ENCODE measurements at regions not wholly inside any gene's neighbourhood (a gene's known extent, or its start where the extent isn't known, plus 50 kb on each side); places are given as distances from the start of the nearest gene placed in this dataset.

- Histone ChIP-seq H3K4me3 (no peak overlapping the region), H3K36me3 (no peaks in the 10 kb centered on the region), H3K4me1 (no peaks in the 10 kb centered on the region), H3K27me3 (no peaks in the 10 kb centered on the region), H3K9me3 (no peaks in the 10 kb centered on the region), H3K27ac (no peak overlapping the region)
- DNase-seq (ENCODE audit: low spot score in 2 of 2), result no peak
- TF ChIP-seq POLR2A (IDR thresholded peaks at IDR 0.05), result no peak
- TF ChIP-seq, protein P1, sequence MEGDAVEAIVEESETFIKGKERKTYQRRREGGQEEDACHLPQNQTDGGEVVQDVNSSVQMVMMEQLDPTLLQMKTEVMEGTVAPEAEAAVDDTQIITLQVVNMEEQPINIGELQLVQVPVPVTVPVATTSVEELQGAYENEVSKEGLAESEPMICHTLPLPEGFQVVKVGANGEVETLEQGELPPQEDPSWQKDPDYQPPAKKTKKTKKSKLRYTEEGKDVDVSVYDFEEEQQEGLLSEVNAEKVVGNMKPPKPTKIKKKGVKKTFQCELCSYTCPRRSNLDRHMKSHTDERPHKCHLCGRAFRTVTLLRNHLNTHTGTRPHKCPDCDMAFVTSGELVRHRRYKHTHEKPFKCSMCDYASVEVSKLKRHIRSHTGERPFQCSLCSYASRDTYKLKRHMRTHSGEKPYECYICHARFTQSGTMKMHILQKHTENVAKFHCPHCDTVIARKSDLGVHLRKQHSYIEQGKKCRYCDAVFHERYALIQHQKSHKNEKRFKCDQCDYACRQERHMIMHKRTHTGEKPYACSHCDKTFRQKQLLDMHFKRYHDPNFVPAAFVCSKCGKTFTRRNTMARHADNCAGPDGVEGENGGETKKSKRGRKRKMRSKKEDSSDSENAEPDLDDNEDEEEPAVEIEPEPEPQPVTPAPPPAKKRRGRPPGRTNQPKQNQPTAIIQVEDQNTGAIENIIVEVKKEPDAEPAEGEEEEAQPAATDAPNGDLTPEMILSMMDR (IDR thresholded peaks at IDR 0.05), result no peak
- TF ChIP-seq EP300 (IDR thresholded peaks at IDR 0.05), result no peak
- 68 to 70% methylated on average over 7 of the region's 7 CpGs for WGBS, 2 donors
These were observed 163.5 kb upstream of the POU3F3 start for GRCh38 chr2:104690255-104690984.

DNA sequence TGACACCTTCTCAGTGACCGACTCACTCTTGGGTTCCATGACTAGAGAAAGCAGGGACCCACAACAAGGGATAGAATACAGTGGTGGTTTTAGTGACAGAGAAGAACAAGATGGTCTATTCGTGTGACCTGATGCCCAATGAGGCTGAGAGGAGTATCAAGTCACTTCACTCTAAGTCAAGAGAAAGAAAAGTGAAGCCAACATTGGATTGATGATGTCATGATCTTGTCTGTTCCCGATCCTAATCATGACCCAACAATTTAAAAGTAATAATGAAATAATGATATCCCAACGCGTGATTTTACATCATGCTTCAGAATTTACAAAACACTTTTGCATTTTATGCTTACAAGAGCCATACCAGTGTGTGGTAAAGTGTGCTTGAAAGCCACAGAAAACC, 155.6 kb upstream of the POU3F3 start:
- H3K27me3 ChIP-seq, result no peaks in the 10 kb centered on the region
- no peak for TF ChIP-seq EP300 (IDR thresholded peaks at IDR 0.05)
- TF ChIP-seq, protein P1 (IDR thresholded peaks at IDR 0.05), result no peak
- no peak for TF ChIP-seq POLR2A (IDR thresholded peaks at IDR 0.05)
- no peak overlapping the region for H3K4me3 ChIP-seq
- DNase-seq (ENCODE audit: low spot score in 2 of 2), result no peak
- H3K27ac ChIP-seq, result no peak overlapping the region
- H3K9me3 ChIP-seq, result no peaks in the 10 kb centered on the region
- H3K4me1 ChIP-seq, result peaks cover 0 to 4% (median 0%) of the 10 kb centered on the region in 4 donors
- H3K36me3 ChIP-seq, result no peaks in the 10 kb centered on the region
- 71 to 76% methylated on average over 5 of the region's 5 CpGs for WGBS, 2 donors

GRCh38 chr2:104701411-104701911, 152.5 kb upstream of the POU3F3 start:
- WGBS, 2 donors, result 56 to 64% methylated on average over 19 of the region's 19 CpGs
- H3K4me3 ChIP-seq, result no peak overlapping the region
- no peak overlapping the region for H3K27ac ChIP-seq

GRCh38 chr2:104702031-104702850, 151.7 kb upstream of the POU3F3 start:
- H3K4me3 ChIP-seq, result no peak overlapping the region
- WGBS, 2 donors, result 25 to 34% methylated on average over 11 of the region's 11 CpGs
- no peak for DNase-seq (ENCODE audit: low spot score in 2 of 2)
- H3K9me3 ChIP-seq, result no peaks in the 10 kb centered on the region
- TF ChIP-seq POLR2A (IDR thresholded peaks at IDR 0.05) (no peak), EP300 (IDR thresholded peaks at IDR 0.05) (no peak)
- TF ChIP-seq, protein P1 (IDR thresholded peaks at IDR 0.05), result no peak
- H3K36me3 ChIP-seq, result no peaks in the 10 kb centered on the region
- peaks cover 0 to 4% (median 0%) of the 10 kb centered on the region in 4 donors for H3K4me1 ChIP-seq
- H3K27me3 ChIP-seq, result no peaks in the 10 kb centered on the region
- no peak overlapping the region for H3K27ac ChIP-seq

More at GRCh38 chr2:104701411-104701911, 152.5 kb upstream of the POU3F3 start:
- H3K9me3 ChIP-seq, result no peaks in the 10 kb centered on the region
- H3K36me3 ChIP-seq, result no peaks in the 10 kb centered on the region
- no peaks in the 10 kb centered on the region for H3K27me3 ChIP-seq
- TF ChIP-seq, protein P1 (IDR thresholded peaks at IDR 0.05), result no peak
- TF ChIP-seq POLR2A (IDR thresholded peaks at IDR 0.05) (no peak), EP300 (IDR thresholded peaks at IDR 0.05) (no peak)
- no peak for DNase-seq (ENCODE audit: low spot score in 2 of 2)
- H3K4me1 ChIP-seq, result peaks cover 0 to 4% (median 0%) of the 10 kb centered on the region in 4 donors

- WGBS, 2 donors, result 54 to 62% methylated on average over 8 of the region's 8 CpGs
- TF ChIP-seq EP300 (IDR thresholded peaks at IDR 0.05) (no peak), POLR2A (IDR thresholded peaks at IDR 0.05) (no peak)
- TF ChIP-seq, protein P1 (IDR thresholded peaks at IDR 0.05), result no peak
- no peak overlapping the region for H3K27ac ChIP-seq
These were observed 150.2 kb upstream of the POU3F3 start for GRCh38 chr2:104703669-104704068.

More at GRCh38 chr2:104703669-104704068, 150.2 kb upstream of the POU3F3 start:
- no peaks in the 10 kb centered on the region for H3K9me3 ChIP-seq
- no peaks in the 10 kb centered on the region for H3K36me3 ChIP-seq
- no peak overlapping the region for H3K4me3 ChIP-seq
- H3K27me3 ChIP-seq, result no peaks in the 10 kb centered on the region
- no peak for DNase-seq (ENCODE audit: low spot score in 2 of 2)
- H3K4me1 ChIP-seq, result peaks cover 0 to 4% (median 0%) of the 10 kb centered on the region in 4 donors
